GM18511 (cell line): ENCODE measurements at regions not wholly inside any gene's neighbourhood (a gene's known extent, or its start where the extent isn't known, plus 50 kb on each side); places are given as distances from the start of the nearest gene placed in this dataset.

Experiments
- ATAC-seq: cut with Tn5 transposase; IDR thresholded peaks from one replicate; pipeline ENCODE4 v1.9.1; 2021; ENCODE audit warnings: mild to moderate bottlenecking, moderate library complexity; ENCODE audit not compliant: unreplicated experiment

- ATAC-seq: no peak
These were observed 140.4 kb upstream of the TAB2 start for GRCh38 chr6:149176971-149177667.

- no peak for ATAC-seq
These were observed 138.1 kb upstream of the TAB2 start for GRCh38 chr6:149179431-149179830.

- ATAC-seq: no peak
These were observed 136.2 kb upstream of the TAB2 start for GRCh38 chr6:149181304-149181703.

DNA sequence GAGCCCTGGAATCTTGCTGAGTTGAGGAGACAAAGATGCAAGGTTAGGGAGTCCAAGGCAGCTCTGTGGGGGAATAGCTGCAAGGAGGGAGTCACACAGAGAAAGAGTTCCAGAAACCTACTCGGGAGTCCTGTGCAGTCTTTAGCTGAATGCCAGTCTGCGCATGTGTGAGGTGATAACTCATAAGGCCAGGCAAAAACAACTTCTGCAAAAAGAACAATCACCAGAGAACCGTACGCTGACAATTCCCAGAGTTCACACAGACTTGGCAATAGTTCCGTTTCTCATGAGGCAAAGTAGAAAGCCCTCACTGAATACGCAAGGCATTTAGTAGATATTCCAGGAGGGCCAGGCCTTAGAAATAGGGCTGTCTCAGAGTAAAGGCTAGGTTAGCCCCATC, 135.2 kb upstream of the TAB2 start:
- ATAC-seq: no peak

DNA sequence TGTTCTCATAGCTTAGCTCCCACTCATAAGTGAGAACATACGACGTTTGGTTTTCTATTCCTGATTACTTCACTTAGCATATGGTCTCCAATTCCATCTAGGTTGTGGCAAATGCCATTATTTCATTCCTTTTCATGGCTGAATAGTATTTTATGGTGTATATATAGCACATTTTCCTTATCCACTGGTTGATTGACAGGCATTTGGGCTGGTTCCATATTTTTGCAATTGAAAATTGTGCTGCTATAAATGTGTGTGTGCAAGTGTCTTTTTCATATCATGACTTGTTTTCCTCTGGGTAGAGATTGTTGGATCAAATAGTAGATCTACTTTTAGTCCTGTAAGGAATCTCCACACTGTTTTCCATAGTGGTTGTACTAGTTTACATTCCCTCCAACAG, 133.0 kb upstream of the TAB2 start:
- no peak for ATAC-seq

GRCh38 chr6:149185799-149186357, 131.6 kb upstream of the TAB2 start:
- no peak for ATAC-seq

DNA sequence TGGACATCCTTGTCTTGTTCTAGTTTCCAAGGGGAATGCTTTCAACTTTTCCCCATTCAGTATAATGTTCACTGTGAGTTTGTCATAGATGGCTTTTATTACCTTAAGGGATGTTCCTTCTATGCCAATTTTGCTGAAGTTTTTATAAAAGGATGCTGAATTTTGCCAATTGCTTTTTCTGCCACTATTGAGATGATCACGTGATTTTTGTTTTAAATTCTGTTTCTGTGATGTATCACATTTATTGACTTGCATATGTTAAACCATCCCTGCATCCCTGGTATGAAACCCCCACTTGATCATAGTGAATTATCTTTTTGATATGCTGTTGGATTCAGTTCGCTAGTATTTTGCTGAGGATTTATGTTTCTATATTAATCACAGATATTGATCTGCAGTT, 130.6 kb upstream of the TAB2 start:
- ATAC-seq: no peak

GRCh38 chr6:149190224-149190831, 127.2 kb upstream of the TAB2 start:
- no peak for ATAC-seq

- ATAC-seq: peak; percentile 49
These were observed 122.5 kb upstream of the TAB2 start for GRCh38 chr6:149194820-149195558.

DNA sequence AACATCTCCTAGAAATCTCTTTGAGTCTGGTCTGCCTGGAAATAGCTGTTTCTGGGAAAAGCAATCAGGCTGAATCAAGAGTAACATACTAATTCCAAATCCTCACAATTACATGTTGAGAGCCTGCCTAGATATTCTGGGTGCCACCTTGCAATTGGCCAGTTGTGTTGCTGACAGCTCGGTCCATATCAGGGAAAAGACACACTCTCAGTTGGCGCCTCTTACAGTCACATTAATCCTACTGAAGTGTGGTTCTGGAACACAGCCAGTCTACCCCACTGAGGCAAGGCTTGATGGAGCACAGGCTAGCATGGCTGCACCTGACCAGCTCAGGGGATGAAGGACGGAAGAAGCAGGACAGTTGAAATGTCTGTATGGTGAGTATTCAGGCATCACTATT, 121.4 kb upstream of the TAB2 start:
- no peak for ATAC-seq

DNA sequence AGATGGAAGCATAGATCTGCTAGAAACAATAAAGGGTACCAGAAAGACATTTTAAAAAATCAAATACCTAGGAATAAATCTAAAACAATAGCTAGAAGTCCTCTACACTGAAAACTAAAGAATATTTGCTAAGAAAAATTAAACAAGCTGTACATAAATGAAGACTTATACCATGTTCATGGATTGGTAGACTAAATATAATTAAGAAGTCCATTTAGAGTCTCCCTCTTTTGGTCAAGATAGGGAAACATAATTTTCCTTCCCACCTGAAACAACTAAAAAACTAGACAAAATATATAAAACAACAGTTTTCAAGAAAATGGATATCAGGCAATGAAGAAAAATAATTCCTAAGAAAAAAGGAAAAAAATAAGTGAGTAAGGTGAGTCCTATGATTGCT, 120.0 kb upstream of the TAB2 start:
- ATAC-seq: no peak

DNA sequence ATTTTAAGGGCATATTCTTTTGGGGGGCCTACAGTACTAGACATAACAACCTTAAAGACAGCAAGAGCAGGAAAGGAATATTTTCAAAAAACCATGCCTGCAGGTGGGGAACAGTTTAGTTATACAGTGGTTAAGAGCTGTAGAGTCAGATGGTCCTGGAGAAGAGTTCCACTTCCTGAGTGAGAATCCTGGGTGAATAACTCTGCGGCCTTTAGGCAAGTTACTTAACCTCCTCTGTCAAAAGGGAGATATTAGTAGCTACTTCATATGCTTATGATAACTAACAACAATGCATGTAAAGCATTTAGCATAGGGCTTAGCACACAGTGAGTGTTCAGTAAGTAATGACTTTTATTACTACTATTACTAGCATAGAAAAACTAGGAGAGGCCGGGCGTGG, 119.2 kb upstream of the TAB2 start:
- ATAC-seq: no peak

DNA sequence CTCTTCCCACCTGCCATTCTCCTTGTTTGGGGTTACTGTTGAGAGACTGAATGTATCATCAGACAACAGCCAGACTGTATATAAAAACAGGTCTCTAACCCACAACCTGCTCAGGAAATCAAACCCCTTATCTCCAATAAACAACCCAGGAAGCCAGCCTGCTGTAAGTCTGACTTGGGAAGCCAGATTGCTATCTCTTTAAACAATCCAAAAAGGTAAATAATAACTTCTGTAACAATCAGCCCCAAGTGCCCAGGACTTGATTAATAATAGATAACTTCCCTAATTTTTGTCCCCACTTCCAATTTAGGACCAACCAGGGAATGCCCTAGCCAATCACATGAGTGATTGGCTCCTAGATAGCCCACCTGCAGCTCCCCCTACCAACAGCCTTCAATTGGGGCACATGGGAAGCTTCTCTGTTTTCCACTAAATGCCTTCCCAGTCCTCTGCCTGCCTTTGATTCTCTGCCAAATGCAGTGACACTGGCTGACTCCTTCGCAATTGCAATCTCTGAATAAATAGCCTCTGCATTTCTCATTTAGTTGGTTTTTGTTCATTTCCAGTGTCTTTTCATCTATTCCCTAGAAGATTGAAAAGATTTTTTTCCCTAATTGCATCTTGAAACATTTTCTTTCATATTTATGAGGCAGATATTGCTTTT, 117.1 kb upstream of the TAB2 start:
- ATAC-seq: no peak

DNA sequence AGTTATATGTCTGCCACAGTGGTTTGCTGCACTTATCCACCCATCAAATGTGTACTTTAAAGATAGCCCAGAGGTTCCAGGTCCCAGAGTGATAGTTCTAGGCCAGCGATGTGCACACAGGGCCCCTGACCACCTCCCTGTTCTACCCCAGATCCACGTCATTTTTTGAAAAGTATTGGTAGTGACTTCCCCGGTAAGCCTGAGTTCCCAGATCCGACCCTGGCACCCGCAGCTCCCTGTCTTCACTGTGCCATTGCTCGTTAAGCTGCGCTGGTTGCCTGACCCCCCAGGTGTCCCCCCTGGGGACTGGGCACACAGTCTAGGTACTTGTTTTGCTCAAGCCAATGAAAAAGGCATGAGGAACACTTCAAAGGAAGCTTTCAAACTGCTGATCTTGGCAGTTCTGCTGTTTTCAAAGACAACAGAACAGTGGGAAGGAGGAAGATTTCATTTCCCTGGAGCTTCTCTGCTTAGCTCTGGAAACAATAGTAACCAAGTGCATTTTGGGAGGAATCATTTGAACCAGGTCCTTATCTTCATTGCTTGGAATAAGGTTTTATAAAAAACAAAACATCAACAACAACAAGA, 116.3 kb upstream of the TAB2 start:
- ATAC-seq: no peak

DNA sequence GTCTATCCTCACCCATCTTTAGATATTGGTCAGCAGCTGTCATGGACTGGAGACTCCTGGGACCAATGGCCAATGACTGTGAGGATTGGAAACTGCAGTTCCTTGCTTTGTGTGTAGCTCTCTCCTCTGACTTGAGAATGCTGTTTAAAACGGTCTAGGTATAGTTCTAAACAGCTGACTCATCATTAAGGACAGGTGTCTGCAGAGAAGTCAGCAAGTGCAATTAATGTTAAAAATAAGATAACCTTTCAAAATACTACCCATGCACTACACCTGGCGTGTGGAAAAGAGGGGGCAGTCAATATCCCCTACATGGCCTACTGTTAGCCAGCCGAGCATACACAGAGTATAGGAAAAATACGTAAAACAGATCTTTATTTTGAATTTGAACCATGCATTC, 115.4 kb upstream of the TAB2 start:
- ATAC-seq: no peak

- no peak for ATAC-seq
These were observed 114.6 kb upstream of the TAB2 start for GRCh38 chr6:149202952-149203351.

DNA sequence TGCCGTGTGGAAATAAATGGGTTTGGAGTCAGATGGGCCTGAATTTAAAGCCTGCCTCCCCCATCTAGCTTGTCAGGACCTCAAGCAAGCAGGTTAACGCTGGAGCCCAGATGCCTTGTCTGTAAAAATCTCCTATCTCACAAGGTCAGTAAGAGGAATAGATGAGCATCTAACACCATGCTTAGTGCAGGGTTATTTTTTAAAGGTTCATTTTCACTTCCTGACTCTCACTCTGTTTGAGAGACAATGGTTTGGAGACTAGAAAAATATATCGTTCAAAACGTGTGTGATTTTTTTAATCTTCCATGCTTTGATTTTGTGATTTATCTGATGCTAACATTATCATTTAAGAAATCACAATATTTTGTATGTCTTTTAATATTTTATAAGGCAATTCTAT, 114.0 kb upstream of the TAB2 start:
- no peak for ATAC-seq

- no peak for ATAC-seq
These were observed 109.3 kb upstream of the TAB2 start for GRCh38 chr6:149208134-149208601.

DNA sequence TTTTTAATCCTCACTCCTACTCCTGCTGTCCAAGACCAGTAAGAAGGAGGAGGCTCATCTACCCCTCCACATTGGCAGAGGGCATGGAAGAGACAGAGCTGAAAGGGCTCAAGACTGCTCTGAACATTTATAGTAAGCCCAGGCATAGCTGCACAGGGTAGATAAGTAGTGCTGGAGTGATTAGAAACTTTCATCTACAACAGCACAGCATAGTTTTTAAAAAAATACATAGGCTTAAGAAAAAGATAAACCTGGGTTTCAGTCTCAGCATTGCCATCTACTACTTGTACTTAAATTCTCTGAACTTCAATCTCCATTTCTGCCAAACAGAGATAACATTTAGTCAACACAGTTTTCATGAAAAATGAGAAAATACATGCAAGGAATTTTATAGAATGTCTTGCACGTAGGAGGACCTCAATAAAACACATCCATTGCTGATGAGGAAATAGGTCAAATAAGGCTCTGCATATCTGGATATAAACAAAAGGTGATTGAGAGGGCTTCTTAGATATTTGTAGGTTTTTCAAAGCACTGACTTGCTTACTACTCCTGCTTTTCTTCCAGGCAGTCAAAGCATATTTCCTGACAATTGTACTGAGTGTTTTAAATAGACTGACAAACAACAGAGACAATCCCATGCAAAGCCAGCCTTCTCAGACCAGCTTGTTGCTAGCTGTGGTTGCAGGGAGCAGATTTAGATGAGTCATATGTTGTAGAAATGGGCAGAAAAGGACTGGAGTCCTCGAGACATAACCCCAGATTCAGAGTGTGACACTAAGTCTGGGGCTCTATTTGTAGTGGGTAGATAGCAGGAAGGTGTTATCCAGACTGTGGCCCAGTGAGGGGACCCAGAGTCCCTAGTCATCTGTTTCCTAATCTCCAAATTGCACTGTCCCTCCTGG, 107.4 kb upstream of the TAB2 start:
- no peak for ATAC-seq

GRCh38 chr6:149211046-149211571, 106.4 kb upstream of the TAB2 start:
- peak; percentile 74 for ATAC-seq
